Erythroblast (primary cell): ENCODE measurements at regions not wholly inside any gene's neighbourhood (a gene's known extent, or its start where the extent isn't known, plus 50 kb on each side); places are given as distances from the start of the nearest gene placed in this dataset.

Source experiments
- GATA1 ChIP-seq: IDR thresholded peaks from 2 replicates; pipeline ENCODE4 v1.6.1; 2011; ENCODE audit warnings: low read depth, mild to moderate bottlenecking, control low read depth, low read length, moderate library complexity
- POLR2A ChIP-seq: IDR thresholded peaks from 2 replicates; pipeline ENCODE4 v1.6.1; 2011; ENCODE audit warnings: mild to moderate bottlenecking, low read length

GRCh38 chr10:78515873-78516153 is 482.1 kb downstream of the RPS24 start:
- TF ChIP-seq POLR2A (no peak), GATA1 (no peak)
